H9 (cell line): ENCODE measurements at regions not wholly inside any gene's neighbourhood (a gene's known extent, or its start where the extent isn't known, plus 50 kb on each side); places are given as distances from the start of the nearest gene placed in this dataset.

Experiments used
- DNase-seq: peaks from one replicate; pipeline ENCODE4 v3.0.0-alpha.2; 2017
- H2AFZ ChIP-seq: one replicate; pipeline ENCODE4 v1.6.1; 2013; ENCODE audit warnings: mild to moderate bottlenecking, low read length, control low read depth, moderate library complexity
- H2AK5ac ChIP-seq: 2 replicates; pipeline ENCODE4 v1.6.1; 2013; ENCODE audit warnings: low read length, control low read depth, mixed read lengths; ENCODE audit not compliant: insufficient read length
- H2BK120ac ChIP-seq: one replicate; pipeline ENCODE4 v1.6.1; 2013; ENCODE audit warnings: low read depth, mild to moderate bottlenecking, low read length, control low read depth, inconsistent platforms; ENCODE audit not compliant: poor library complexity, severe bottlenecking
- H2BK12ac ChIP-seq: 2 replicates; pipeline ENCODE4 v1.6.1; 2013; ENCODE audit warnings: low read length, control low read depth, mixed read lengths, low read depth; ENCODE audit not compliant: insufficient read length
- H2BK15ac ChIP-seq: 2 replicates; pipeline ENCODE4 v1.6.1; 2013; ENCODE audit warnings: low read depth, low read length, control low read depth
- H2BK20ac ChIP-seq: one replicate; pipeline ENCODE4 v1.6.1; 2013; ENCODE audit warnings: low read depth, mild to moderate bottlenecking, low read length, control low read depth, inconsistent platforms; ENCODE audit not compliant: poor library complexity, severe bottlenecking
- H2BK5ac ChIP-seq: 2 replicates; pipeline ENCODE4 v1.6.1; 2013; ENCODE audit warnings: low read length, control low read depth, mixed read lengths; ENCODE audit not compliant: insufficient read length
- H3K14ac ChIP-seq: 2 replicates; pipeline ENCODE4 v1.6.1; 2013; ENCODE audit warnings: low read length, control low read depth; ENCODE audit not compliant: insufficient read depth
- H3K18ac ChIP-seq: 2 replicates; pipeline ENCODE4 v1.6.1; 2013; ENCODE audit warnings: low read depth, mild to moderate bottlenecking, mixed read lengths, low read length, control low read depth; ENCODE audit not compliant: insufficient read length
- H3K23ac ChIP-seq: 2 replicates; pipeline ENCODE4 v1.6.1; 2013; ENCODE audit warnings: low read length, control low read depth, mixed read lengths, low read depth; ENCODE audit not compliant: insufficient read length
- H3K23me2 ChIP-seq: 2 replicates; pipeline ENCODE4 v1.6.1; 2013; ENCODE audit warnings: low read depth, mild to moderate bottlenecking, mixed read lengths, low read length, control low read depth; ENCODE audit not compliant: insufficient read length, poor library complexity, severe bottlenecking
- H3K27ac ChIP-seq: 2 replicates; pipeline ENCODE4 v1.5.1; 2013; ENCODE audit warnings: low read length, control low read depth, mixed read lengths, low read depth; ENCODE audit not compliant: insufficient read length
- H3K27me3 ChIP-seq: 2 replicates; pipeline ENCODE4 v1.6.1; 2013; ENCODE audit warnings: low read length, control low read depth, inconsistent platforms; ENCODE audit not compliant: insufficient read depth
- H3K4ac ChIP-seq: 2 replicates; pipeline ENCODE4 v1.6.1; 2013; ENCODE audit warnings: low read depth, mild to moderate bottlenecking, control low read depth, inconsistent platforms, low read length, moderate library complexity
- H3K4me1 ChIP-seq: 2 replicates; pipeline ENCODE4 v1.6.1; 2013; ENCODE audit warnings: low read length, control low read depth, inconsistent platforms; ENCODE audit not compliant: insufficient read depth
- H3K4me2 ChIP-seq: 2 replicates; pipeline ENCODE4 v1.6.1; 2013; ENCODE audit warnings: low read length, control low read depth, mixed read lengths; ENCODE audit not compliant: insufficient read length, insufficient read depth
- H3K56ac ChIP-seq: 2 replicates; pipeline ENCODE4 v1.6.1; 2013; ENCODE audit warnings: low read depth, mild to moderate bottlenecking, mixed read lengths, low read length, control low read depth; ENCODE audit not compliant: insufficient read length
- H3K79me1 ChIP-seq: 2 replicates; pipeline ENCODE4 v1.6.1; 2013; ENCODE audit warnings: low read depth, mild to moderate bottlenecking, moderate library complexity, low read length, control low read depth, inconsistent platforms; ENCODE audit not compliant: insufficient read depth, poor library complexity, severe bottlenecking
- H3K79me2 ChIP-seq: 2 replicates; pipeline ENCODE4 v1.6.1; 2013; ENCODE audit warnings: low read length, control low read depth, inconsistent platforms; ENCODE audit not compliant: insufficient read depth
- H3K9ac ChIP-seq: 2 replicates; pipeline ENCODE4 v1.6.1; 2013; ENCODE audit warnings: low read length, control low read depth, mixed read lengths; ENCODE audit not compliant: insufficient read length; ENCODE audit errors: extremely low read depth
- H3K9me3 ChIP-seq: one replicate; pipeline ENCODE4 v1.6.1; 2013; ENCODE audit warnings: low read depth, low read length, inconsistent platforms; ENCODE audit not compliant: control insufficient read depth
- H3T11ph ChIP-seq: one replicate; pipeline ENCODE4 v1.6.1; 2013; ENCODE audit warnings: mild to moderate bottlenecking, low read length, control low read depth, inconsistent platforms
- H4K20me1 ChIP-seq: one replicate; pipeline ENCODE4 v1.6.1; 2013; ENCODE audit not compliant: control insufficient read depth, insufficient read length, insufficient read depth
- H4K5ac ChIP-seq: 2 replicates; pipeline ENCODE4 v1.6.1; 2013; ENCODE audit warnings: low read depth, mild to moderate bottlenecking, mixed read lengths, low read length, control low read depth; ENCODE audit not compliant: insufficient read length
- H4K8ac ChIP-seq: replicated peaks from 2 replicates; pipeline ENCODE4 v1.6.1; 2013; ENCODE audit warnings: low read length, control low read depth, mixed read lengths, low read depth; ENCODE audit not compliant: insufficient read length
- H4K91ac ChIP-seq: 2 replicates; pipeline ENCODE4 v1.6.1; 2013; ENCODE audit warnings: low read depth, mild to moderate bottlenecking, moderate library complexity, mixed read lengths, low read length, control low read depth; ENCODE audit not compliant: insufficient read length
- H3K27ac Mint-ChIP-seq, 3 experiments: 2 replicates in 2 of 3; 3 replicates in 1 of 3; pipeline ENCODE4 v1.8.0; 2020 to 2021; ENCODE audit warnings: mixed read lengths in 3 of 3, mild to moderate bottlenecking in 1 of 3, moderate library complexity in 1 of 3
- H3K27me3 Mint-ChIP-seq: 2 replicates; pipeline ENCODE4 v1.8.0; 2021; ENCODE audit warnings: low read depth, mild to moderate bottlenecking, moderate library complexity, mixed read lengths
- H3K36me3 Mint-ChIP-seq, 3 experiments: 2 replicates in 2 of 3; 3 replicates in 1 of 3; pipeline ENCODE4 v1.8.0; 2020 to 2021; ENCODE audit warnings: low read depth in 3 of 3, mixed read lengths in 3 of 3; ENCODE audit not compliant: insufficient read depth in 1 of 3
- H3K4me1 Mint-ChIP-seq, 2 experiments: 2 replicates each; pipeline ENCODE4 v1.8.0; 2020; ENCODE audit warnings: mixed read lengths in 2 of 2
- H3K4me3 Mint-ChIP-seq, 2 experiments: 2 replicates in 1 of 2; 3 replicates in 1 of 2; pipeline ENCODE4 v1.8.0; 2020 to 2021; ENCODE audit warnings: mild to moderate bottlenecking in 2 of 2, mixed read lengths in 2 of 2, moderate library complexity in 1 of 2
- H3K9me3 Mint-ChIP-seq, 2 experiments: 2 replicates in 1 of 2; 3 replicates in 1 of 2; pipeline ENCODE4 v1.8.0; 2020; ENCODE audit warnings: mild to moderate bottlenecking in 2 of 2, mixed read lengths in 2 of 2, moderate library complexity in 1 of 2
- CTCF ChIP-seq: fragments of 200-600 bp; sonication (generic); conservative IDR thresholded peaks from 3 replicates; pipeline ENCODE4 v1.8.0; 2021; ENCODE audit warnings: antibody characterized with exemption, mild to moderate bottlenecking
- WGBS: extraction: QIAGEN DNeasy Blood & Tissue Kit; methylation state at CpG from one replicate; pipeline ENCODE4 v1.1.7; 2013; ENCODE audit warnings: missing lambda C conversion rate, low lambda C conversion rate, mixed read lengths; ENCODE audit not compliant: insufficient read length; ENCODE audit errors: extremely low coverage; 5-methylcytosine and 5-hydroxymethylcytosine counted together

GRCh38 chr16:49049191-49049590 is 232.4 kb downstream of the CBLN1 start:
- Mint-ChIP-seq H3K27ac (no peak overlapping the region), H3K9me3 (no peaks in the 10 kb centered on the region), H3K4me3 (no peak overlapping the region), H3K4me1 (peaks cover 6 to 13% of the 10 kb centered on the region in 2 experiments), H3K36me3 (no peaks in the 10 kb centered on the region), H3K27me3 (no peaks in the 10 kb centered on the region; the same call in none of the 2 replicates)
- TF ChIP-seq CTCF = peak; percentile 21; the same call in 1 of the 3 replicates
- H4K91ac ChIP-seq = no peak overlapping the region
- H3K9me3 ChIP-seq = no peaks in the 10 kb centered on the region
- no peaks in the 10 kb centered on the region for H3K27me3 ChIP-seq
- no peaks in the 10 kb centered on the region for H4K20me1 ChIP-seq
- H2BK5ac ChIP-seq = no peak overlapping the region
- no peak overlapping the region for H3K18ac ChIP-seq
- H3K79me2 ChIP-seq = no peaks in the 10 kb centered on the region
- no peak overlapping the region for H3K27ac ChIP-seq
- DNase-seq = no peak
- H4K8ac ChIP-seq = no peak overlapping the region
- H2AFZ ChIP-seq = no peak overlapping the region
- H4K5ac ChIP-seq = no peak overlapping the region
- H3K4ac ChIP-seq = no peak overlapping the region
- no peak overlapping the region for H2BK20ac ChIP-seq
- WGBS = no CpG with 5 or more reads among the region's 6 CpGs
- no peak overlapping the region for H3T11ph ChIP-seq
- H3K23me2 ChIP-seq = no peaks in the 10 kb centered on the region
- H2BK120ac ChIP-seq = no peak overlapping the region
- no peaks in the 10 kb centered on the region for H3K4me1 ChIP-seq
- no peak overlapping the region for H3K23ac ChIP-seq
- no peak overlapping the region for H2BK15ac ChIP-seq
- H3K4me2 ChIP-seq = no peak overlapping the region
- no peak overlapping the region for H2BK12ac ChIP-seq
- no peak overlapping the region for H2AK5ac ChIP-seq
- H3K56ac ChIP-seq = no peak overlapping the region
- H3K14ac ChIP-seq = no peak overlapping the region
- no peaks in the 10 kb centered on the region for H3K79me1 ChIP-seq
- H3K9ac ChIP-seq = no peak overlapping the region
